HG03457 (cell line): ENCODE measurements at regions not wholly inside any gene's neighbourhood (a gene's known extent, or its start where the extent isn't known, plus 50 kb on each side); places are given as distances from the start of the nearest gene placed in this dataset.

Source experiments
- ATAC-seq: cut with Tn5 transposase; IDR thresholded peaks from one replicate; pipeline ENCODE4 v1.9.1; 2021; ENCODE audit warnings: moderate number of reproducible peaks; ENCODE audit not compliant: unreplicated experiment

- no peak for ATAC-seq
Observed at GRCh38 chr11:110951037-110951949, 239.1 kb upstream of the ARHGAP20 start.

- ATAC-seq: no peak
Observed at GRCh38 chr11:110948112-110948511, 235.9 kb upstream of the ARHGAP20 start.

GRCh38 chr11:110947096-110947495 lies 234.9 kb upstream of the ARHGAP20 start:
- ATAC-seq: no peak

- no peak for ATAC-seq
Observed at GRCh38 chr11:110939471-110939870, 227.2 kb upstream of the ARHGAP20 start.

- no peak for ATAC-seq
Observed at GRCh38 chr11:110935018-110935640, 222.9 kb upstream of the ARHGAP20 start.

- ATAC-seq: no peak
Observed at GRCh38 chr11:110929129-110929528, 216.9 kb upstream of the ARHGAP20 start.

GRCh38 chr11:110928391-110928790 lies 216.2 kb upstream of the ARHGAP20 start:
- ATAC-seq: no peak

GRCh38 chr11:110921742-110922521 lies 209.7 kb upstream of the ARHGAP20 start:
- no peak for ATAC-seq

GRCh38 chr11:110919241-110919922 lies 207.1 kb upstream of the ARHGAP20 start:
- ATAC-seq: peak; percentile 65

- no peak for ATAC-seq
Observed at GRCh38 chr11:110918351-110918750, 206.1 kb upstream of the ARHGAP20 start.

GRCh38 chr11:110912437-110912836 lies 200.2 kb upstream of the ARHGAP20 start:
- no peak for ATAC-seq

GRCh38 chr11:110910384-110910783 lies 198.1 kb upstream of the ARHGAP20 start:
- ATAC-seq: no peak

- no peak for ATAC-seq
Observed at GRCh38 chr11:110909336-110909735, 197.1 kb upstream of the ARHGAP20 start.

GRCh38 chr11:110908401-110909105 lies 196.3 kb upstream of the ARHGAP20 start:
- ATAC-seq: no peak

GRCh38 chr11:110907629-110908028 lies 195.4 kb upstream of the ARHGAP20 start:
- ATAC-seq: peak; percentile 68

- no peak for ATAC-seq
Observed at GRCh38 chr11:110903830-110904229, 191.6 kb upstream of the ARHGAP20 start.

GRCh38 chr11:110903378-110903777 lies 191.1 kb upstream of the ARHGAP20 start:
- ATAC-seq: no peak

GRCh38 chr11:110901441-110901840 lies 189.2 kb upstream of the ARHGAP20 start:
- no peak for ATAC-seq

- no peak for ATAC-seq
Observed at GRCh38 chr11:110900426-110900825, 188.2 kb upstream of the ARHGAP20 start.

GRCh38 chr11:110897035-110897434 lies 184.8 kb upstream of the ARHGAP20 start:
- no peak for ATAC-seq
